ENCODE measurements at regions not wholly inside any gene's neighbourhood (a gene's known extent, or its start where the extent isn't known, plus 50 kb on each side); places are given as distances from the start of the nearest gene placed in this dataset.

- H3K27ac ChIP-seq (replicated peaks): no peak overlapping the region
- TF ChIP-seq CTCF (IDR thresholded peaks at IDR 0.05; ENCODE audit: insufficient read depth, low read length) (no peak), SPI1 (IDR thresholded peaks at IDR 0.05; ENCODE audit: borderline replicate concordance, low read depth) (no peak), POLR2AphosphoS5 (IDR thresholded peaks at IDR 0.05; ENCODE audit: low read depth) (no peak), REST (IDR thresholded peaks at IDR 0.05; ENCODE audit: insufficient replicate concordance, low read depth) (no peak), GABPA (IDR thresholded peaks at IDR 0.05; ENCODE audit: low read depth) (no peak)
Measured at GRCh38 chr4:19774690-19775256, 476.9 kb upstream of the SLIT2 start.

GRCh38 chr4:19772581-19772980, 479.1 kb upstream of the SLIT2 start:
- TF ChIP-seq POLR2AphosphoS5 (IDR thresholded peaks at IDR 0.05; ENCODE audit: low read depth): no peak
- TF ChIP-seq SPI1 (IDR thresholded peaks at IDR 0.05; ENCODE audit: borderline replicate concordance, low read depth): no peak
- no peak for TF ChIP-seq CTCF (IDR thresholded peaks at IDR 0.05; ENCODE audit: insufficient read depth, low read length)
- no peak for DNase-seq (ENCODE audit: low read depth in 1 of 2, low spot score in 1 of 2)
- Histone ChIP-seq H3K4me3 (replicated peaks; ENCODE audit: insufficient read depth, low read length) (no peak overlapping the region), H3K27ac (replicated peaks) (no peak overlapping the region), H3K27me3 (ENCODE audit: insufficient read depth, poor library complexity, severe bottlenecking) (no peaks in the 10 kb centered on the region)

More at GRCh38 chr4:19774690-19775256, 476.9 kb upstream of the SLIT2 start:
- no peak for DNase-seq (ENCODE audit: low read depth in 1 of 2, low spot score in 1 of 2)
- Histone ChIP-seq H3K27me3 (ENCODE audit: insufficient read depth, poor library complexity, severe bottlenecking) (no peaks in the 10 kb centered on the region), H3K4me3 (replicated peaks; ENCODE audit: insufficient read depth, low read length) (no peak overlapping the region)

GRCh38 chr4:19756661-19757060, 495.0 kb upstream of the SLIT2 start:
- H3K27ac ChIP-seq (replicated peaks): no peak overlapping the region
- H3K27me3 ChIP-seq (ENCODE audit: insufficient read depth, poor library complexity, severe bottlenecking): no peaks in the 10 kb centered on the region
- DNase-seq (ENCODE audit: low read depth in 1 of 2, low spot score in 1 of 2): peak in 1 of 2 experiments; percentile 17
- TF ChIP-seq POLR2AphosphoS5 (IDR thresholded peaks at IDR 0.05; ENCODE audit: low read depth) (no peak), REST (IDR thresholded peaks at IDR 0.05; ENCODE audit: insufficient replicate concordance, low read depth) (no peak), GABPA (IDR thresholded peaks at IDR 0.05; ENCODE audit: low read depth) (no peak), SPI1 (IDR thresholded peaks at IDR 0.05; ENCODE audit: borderline replicate concordance, low read depth) (no peak), CTCF (IDR thresholded peaks at IDR 0.05; ENCODE audit: insufficient read depth, low read length) (no peak)
- no peak overlapping the region for H3K4me3 ChIP-seq (replicated peaks; ENCODE audit: insufficient read depth, low read length)

- no peak for DNase-seq (ENCODE audit: low read depth in 1 of 2, low spot score in 1 of 2)
- no peak for TF ChIP-seq CTCF (IDR thresholded peaks at IDR 0.05; ENCODE audit: insufficient read depth, low read length)
- TF ChIP-seq REST (IDR thresholded peaks at IDR 0.05; ENCODE audit: insufficient replicate concordance, low read depth): no peak
- no peak for TF ChIP-seq SPI1 (IDR thresholded peaks at IDR 0.05; ENCODE audit: borderline replicate concordance, low read depth)
- TF ChIP-seq GABPA (IDR thresholded peaks at IDR 0.05; ENCODE audit: low read depth): no peak
- no peak for TF ChIP-seq POLR2AphosphoS5 (IDR thresholded peaks at IDR 0.05; ENCODE audit: low read depth)
- no peak overlapping the region for H3K27ac ChIP-seq (replicated peaks)
Measured at GRCh38 chr4:19752599-19752998, 499.1 kb upstream of the SLIT2 start.

More at GRCh38 chr4:19752599-19752998, 499.1 kb upstream of the SLIT2 start:
- Histone ChIP-seq H3K27me3 (ENCODE audit: insufficient read depth, poor library complexity, severe bottlenecking) (no peaks in the 10 kb centered on the region), H3K4me3 (replicated peaks; ENCODE audit: insufficient read depth, low read length) (no peak overlapping the region)

Measured in HL-60 (cell line).